Astrocyte of the hippocampus (primary cell): ENCODE measurements at regions not wholly inside any gene's neighbourhood (a gene's known extent, or its start where the extent isn't known, plus 50 kb on each side); places are given as distances from the start of the nearest gene placed in this dataset.

Experiments used
- DNase-seq: peaks from one replicate; pipeline ENCODE4 v3.0.0; 2011; ENCODE audit warnings: low read depth, low spot score

- DNase-seq, result no peak
Measured at GRCh38 chr11:93248602-93249001, 50.8 kb upstream of the SLC36A4 start.

- DNase-seq, result peak; percentile 22
Measured at GRCh38 chr11:93249459-93250220, 51.8 kb upstream of the SLC36A4 start.

DNA sequence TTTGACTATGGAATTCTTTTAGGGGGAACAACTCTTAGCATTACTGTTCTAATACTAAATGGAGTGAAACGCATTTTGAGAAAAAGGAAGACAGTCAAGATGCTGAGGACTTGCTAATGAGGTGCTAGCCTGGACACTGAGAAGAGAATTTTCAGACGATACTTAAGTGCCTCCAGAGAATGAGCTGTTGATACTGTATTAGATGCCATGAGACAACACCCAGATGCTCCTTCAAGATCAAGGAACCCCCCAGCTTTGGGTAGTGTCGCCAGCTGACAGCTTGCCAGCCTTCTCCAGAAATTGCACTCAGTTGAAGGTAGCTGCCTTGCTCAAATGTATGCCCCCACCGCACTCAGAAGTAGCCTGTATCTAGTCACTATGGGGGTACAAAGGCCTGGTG is 52.5 kb upstream of the SLC36A4 start:
- no peak for DNase-seq

- no peak for DNase-seq
Measured at GRCh38 chr11:93251922-93252321, 54.1 kb upstream of the SLC36A4 start.

DNA sequence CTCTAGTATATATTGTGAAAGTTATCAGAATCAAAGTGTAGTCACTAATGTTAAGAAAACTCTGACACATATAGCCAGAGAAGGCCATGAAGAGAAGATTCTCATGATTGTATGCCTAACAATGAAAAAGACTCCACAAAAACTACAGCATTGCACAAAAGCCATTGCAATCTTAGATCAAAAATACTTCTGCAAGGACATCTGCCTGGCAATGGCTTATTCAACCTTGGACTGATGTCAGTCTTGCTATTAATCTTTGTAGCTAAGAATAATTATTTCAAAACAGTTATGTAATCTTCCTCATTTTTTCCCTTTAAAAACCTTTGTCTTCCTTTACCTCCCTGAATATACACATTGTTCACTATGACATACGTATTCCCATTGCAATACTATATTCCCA is 55.3 kb upstream of the SLC36A4 start:
- no peak for DNase-seq

GRCh38 chr11:93256623-93257022 is 58.8 kb upstream of the SLC36A4 start:
- no peak for DNase-seq

GRCh38 chr11:93267383-93267782 is 63.2 kb upstream of the DEUP1 start:
- no peak for DNase-seq

GRCh38 chr11:93268287-93269040 is 62.1 kb upstream of the DEUP1 start:
- DNase-seq, result no peak

GRCh38 chr11:93271596-93271995 is 58.9 kb upstream of the DEUP1 start:
- DNase-seq, result no peak

- DNase-seq, result no peak
Measured at GRCh38 chr11:93274851-93275250, 55.7 kb upstream of the DEUP1 start.

GRCh38 chr11:93278976-93279375 is 51.6 kb upstream of the DEUP1 start:
- no peak for DNase-seq

DNA sequence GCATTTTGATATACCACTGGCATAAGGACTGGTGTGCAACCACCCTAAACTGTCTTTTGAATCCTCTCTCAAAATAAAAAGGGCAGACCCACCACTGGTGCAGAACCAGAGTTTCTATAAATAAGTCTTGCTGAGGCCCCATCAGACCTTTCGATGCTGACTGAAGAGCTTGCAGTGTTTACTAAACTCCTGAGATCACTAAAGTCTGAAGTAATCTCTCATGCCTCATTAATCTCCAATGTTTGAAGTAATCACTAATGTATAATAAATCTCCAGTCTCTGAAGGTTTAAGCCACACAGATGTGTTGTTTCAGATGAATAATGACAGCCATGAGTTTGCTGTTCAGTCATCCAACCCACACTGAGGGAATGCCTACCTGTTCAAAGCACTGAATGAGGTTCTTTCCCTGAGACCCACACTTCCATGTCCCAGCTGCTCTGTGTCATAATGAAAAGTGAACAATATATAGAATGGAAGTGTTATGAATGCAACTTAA is 50.6 kb upstream of the DEUP1 start:
- DNase-seq, result no peak
